GM12878 (cell line): ENCODE measurements at regions not wholly inside any gene's neighbourhood (a gene's known extent, or its start where the extent isn't known, plus 50 kb on each side); places are given as distances from the start of the nearest gene placed in this dataset.

ENCODE experiments used
- ATAC-seq: fragments of 200-7000 bp; cut with Tn5 transposase; 3 replicates; pipeline ENCODE4 v1.9.1; 2020; ENCODE audit warnings: mild to moderate bottlenecking, moderate library complexity
- BruUV-seq: library from RNA; stranded (reverse); fragments of 400-500 nt; replicated peaks from 2 replicates; lab custom pipeline; 2021; lab: Mats Ljungman, UMichigan
- CTCF ChIA-PET: fragments of 300-600 bp; sonication (Branson Sonifier 250); formaldehyde crosslinking; extraction: SDS; loops from one replicate; lab custom pipeline; 2021; ENCODE audit warnings: inconsistent platforms; lab: Yijun Ruan, JAX
- POLR2A ChIA-PET: fragments of 350-600 bp; formaldehyde crosslinking; extraction: SDS; loops from one replicate; lab custom pipeline; 2021; ENCODE audit warnings: inconsistent platforms; lab: Charles Lee
- RAD21 ChIA-PET: fragments of 300-600 bp; sonication (Branson Sonifier 250); formaldehyde crosslinking; loops from one replicate; lab custom pipeline; 2023; ENCODE audit warnings: antibody characterized with exemption; ENCODE audit not compliant: unreplicated experiment; lab: Charles Lee
- SMC1A ChIA-PET: fragments of 300-600 bp; sonication (Branson Sonifier 250); formaldehyde crosslinking; loops from one replicate; lab custom pipeline; 2023; ENCODE audit not compliant: unreplicated experiment, uncharacterized antibody; lab: Charles Lee
- DNase-seq: peaks from one replicate; pipeline ENCODE4 v3.0.0-alpha.2; 2011; ENCODE audit warnings: low read depth, low spot score
- FAIRE-seq: peaks from 3 replicates; lab custom pipeline; 2011; peaks lifted over from hg19 to GRCh38; lab: Jason Lieb, UNC
- H2AFZ ChIP-seq: 2 replicates; pipeline ENCODE4 v1.6.0; 2011; ENCODE audit warnings: low read depth, low read length, control low read depth; ENCODE audit not compliant: control insufficient read depth
- H3K27ac ChIP-seq: 2 replicates; pipeline ENCODE4 v1.5.1; 2011; ENCODE audit warnings: control low read depth; ENCODE audit not compliant: control insufficient read depth, insufficient read depth
- H3K27me3 ChIP-seq, 2 experiments: replicated peaks in 1 of 2; 2 replicates each; pipeline versions ENCODE4 v1.6.0 to v1.6.1; 2011; ENCODE audit warnings: low read length in 1 of 2; ENCODE audit not compliant: control insufficient read depth in 2 of 2, insufficient read depth in 2 of 2
- H3K36me3 ChIP-seq, 2 experiments: 2 replicates each; pipeline ENCODE4 v1.5.1; 2011; ENCODE audit warnings: low read length in 1 of 2; ENCODE audit not compliant: control insufficient read depth in 2 of 2, insufficient read depth in 2 of 2
- H3K4me1 ChIP-seq: 2 replicates; pipeline ENCODE4 v1.6.1; 2011; ENCODE audit warnings: mild to moderate bottlenecking, low read length, moderate library complexity, mixed read lengths; ENCODE audit not compliant: control insufficient read depth, insufficient read depth
- H3K4me2 ChIP-seq: 2 replicates; pipeline ENCODE4 v1.6.0; 2011; ENCODE audit warnings: control low read depth; ENCODE audit not compliant: control insufficient read depth, insufficient read depth
- H3K4me3 ChIP-seq: fragments of 200-600 bp; sonication (generic); 2 replicates; pipeline ENCODE4 v1.5.1; 2016
- H3K79me2 ChIP-seq: 2 replicates; pipeline ENCODE4 v1.6.0; 2011; ENCODE audit warnings: low read length; ENCODE audit not compliant: control insufficient read depth, insufficient read depth
- H3K9ac ChIP-seq: 2 replicates; pipeline ENCODE4 v1.8.0; 2011; ENCODE audit warnings: low read length, control low read depth, mixed read lengths; ENCODE audit not compliant: control insufficient read depth, insufficient read depth
- H3K9me3 ChIP-seq: replicated peaks from 3 replicates; pipeline ENCODE4 v1.5.1; 2011; ENCODE audit warnings: mild to moderate bottlenecking, low read length; ENCODE audit not compliant: control insufficient read depth, insufficient read depth
- H4K20me1 ChIP-seq: 2 replicates; pipeline ENCODE4 v1.6.0; 2011; ENCODE audit not compliant: control insufficient read depth, insufficient read depth
- CBX3 ChIP-seq: fragments of 200-600 bp; sonication (generic); IDR thresholded peaks from 2 replicates; pipeline ENCODE4 v1.6.1; 2016; ENCODE audit warnings: low read depth, borderline replicate concordance
- CHD4 ChIP-seq: fragments of 200-600 bp; sonication (generic); IDR thresholded peaks from 2 replicates; pipeline ENCODE4 v1.6.1; 2016; ENCODE audit warnings: mild to moderate bottlenecking
- EP300 ChIP-seq, 2 experiments: fragments of 150-350 bp in 1 of 2; IDR thresholded peaks; 2 replicates each; pipeline ENCODE4 v1.6.1; 2011 to 2012; ENCODE audit warnings: low read depth in 2 of 2, low read length in 2 of 2, borderline replicate concordance in 1 of 2, improper control_type of control experiment in 1 of 2, inconsistent platforms in 1 of 2; ENCODE audit not compliant: control insufficient read depth in 1 of 2
- KDM1A ChIP-seq: fragments of 200-600 bp; sonication (generic); IDR thresholded peaks from 2 replicates; pipeline ENCODE4 v1.6.1; 2016; ENCODE audit warnings: borderline replicate concordance
- STAT3 ChIP-seq: IDR thresholded peaks from 2 replicates; pipeline ENCODE4 v1.6.1; 2011; ENCODE audit warnings: low read depth, low read length, improper control_type of control experiment
- WGBS: methylation state at CpG from one replicate; pipeline ENCODE4 v1.1.6; 2016; ENCODE audit warnings: low lambda C conversion rate; ENCODE audit not compliant: insufficient replicate concordance, insufficient coverage; ENCODE audit errors: missing lambda C conversion rate; 5-methylcytosine and 5-hydroxymethylcytosine counted together
- in situ Hi-C: fragments of 300-500 bp; cut with MboI; formaldehyde crosslinking; loops from 9 replicates; pipeline ENCODE4 v1.14.3; 2018; ENCODE audit warnings: mixed read lengths
- intact Hi-C: fragments of 100-400 bp; cut with micrococcal nuclease; formaldehyde crosslinking; loops from one replicate; pipeline ENCODE4 v1.14.2; 2022; ENCODE audit not compliant: unreplicated experiment
- TF ChIP-seq, protein P1 (sequence below): IDR thresholded peaks from 2 replicates; pipeline ENCODE4 v1.6.1; 2011; ENCODE audit warnings: low read depth, mild to moderate bottlenecking, low read length, moderate library complexity, borderline replicate concordance; ENCODE audit errors: extremely low read depth
- TF ChIP-seq, protein P2 (sequence below), 3 experiments: IDR thresholded peaks in 2 of 3; conservative IDR thresholded peaks in 1 of 3; 2 replicates each; pipeline ENCODE4 v1.5.1; 2011; ENCODE audit warnings: low read depth in 3 of 3, low read length in 3 of 3, mild to moderate bottlenecking in 3 of 3, control low read depth in 2 of 3, moderate library complexity in 2 of 3, inconsistent platforms in 1 of 3, mixed read lengths in 1 of 3; ENCODE audit not compliant: control insufficient read depth in 2 of 3, insufficient read depth in 1 of 3; ENCODE audit errors: extremely low read depth in 1 of 3
- TF ChIP-seq, protein P3 (sequence below): fragments of 150-350 bp; IDR thresholded peaks from 2 replicates; pipeline ENCODE4 v1.6.1; 2014; ENCODE audit warnings: mild to moderate bottlenecking, low read depth, low read length
- TF ChIP-seq, protein P4 (sequence below): fragments of 450-650 bp; formaldehyde crosslinking; IDR thresholded peaks from 2 replicates; pipeline ENCODE4 v1.5.0; 2022; ENCODE audit warnings: mild to moderate bottlenecking, missing genetic modification characterization
- TF ChIP-seq, protein P5 (sequence below): IDR thresholded peaks from 2 replicates; pipeline ENCODE4 v1.6.1; 2012; ENCODE audit warnings: low read depth, low read length, improper control_type of control experiment

DNA sequence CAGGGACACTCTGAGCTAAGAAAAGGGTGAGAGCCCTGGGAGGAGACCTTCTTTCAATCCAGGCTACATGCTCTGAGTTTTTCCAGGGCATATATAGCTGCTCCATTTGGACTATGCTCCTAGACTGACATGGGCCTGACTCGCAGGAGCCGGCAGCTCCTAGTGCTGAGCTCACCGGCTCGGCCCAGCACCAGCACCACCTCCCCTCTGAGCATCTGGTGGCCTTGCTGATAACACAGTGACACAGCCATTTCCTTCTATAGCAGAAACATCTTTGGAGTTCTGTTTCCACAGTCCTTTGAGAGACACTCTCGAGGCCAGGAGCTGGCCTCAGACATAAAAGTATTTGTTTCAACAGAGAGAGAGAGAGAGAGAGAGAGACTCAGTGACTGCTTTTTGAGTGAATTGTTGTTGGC lies 184.9 kb downstream of the TM9SF2 start:
- no peaks in the 10 kb centered on the region for H3K9me3 ChIP-seq
- CTCF ChIA-PET = interaction anchor here (1.2 to 1.6 kb wide), 2 partner anchors 30 to 418 kb away, joined by 3 to 5 read pairs; no protein-coding TSS in a partner anchor
- ATAC-seq (no peak), DNase-seq (no peak), FAIRE-seq (no peak)
- H3K36me3 ChIP-seq = no peaks in the 10 kb centered on the region
- no peaks in the 10 kb centered on the region for H3K79me2 ChIP-seq
- H4K20me1 ChIP-seq = no peaks in the 10 kb centered on the region
- no peak overlapping the region for H3K27ac ChIP-seq
- no peaks in the 10 kb centered on the region for H3K27me3 ChIP-seq
- RAD21 ChIA-PET = no interaction called here
- TF ChIP-seq, protein P1, sequence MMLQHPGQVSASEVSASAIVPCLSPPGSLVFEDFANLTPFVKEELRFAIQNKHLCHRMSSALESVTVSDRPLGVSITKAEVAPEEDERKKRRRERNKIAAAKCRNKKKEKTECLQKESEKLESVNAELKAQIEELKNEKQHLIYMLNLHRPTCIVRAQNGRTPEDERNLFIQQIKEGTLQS = no peak
- TF ChIP-seq STAT3 = no peak
- no peak for TF ChIP-seq CHD4
- TF ChIP-seq, protein P2, sequence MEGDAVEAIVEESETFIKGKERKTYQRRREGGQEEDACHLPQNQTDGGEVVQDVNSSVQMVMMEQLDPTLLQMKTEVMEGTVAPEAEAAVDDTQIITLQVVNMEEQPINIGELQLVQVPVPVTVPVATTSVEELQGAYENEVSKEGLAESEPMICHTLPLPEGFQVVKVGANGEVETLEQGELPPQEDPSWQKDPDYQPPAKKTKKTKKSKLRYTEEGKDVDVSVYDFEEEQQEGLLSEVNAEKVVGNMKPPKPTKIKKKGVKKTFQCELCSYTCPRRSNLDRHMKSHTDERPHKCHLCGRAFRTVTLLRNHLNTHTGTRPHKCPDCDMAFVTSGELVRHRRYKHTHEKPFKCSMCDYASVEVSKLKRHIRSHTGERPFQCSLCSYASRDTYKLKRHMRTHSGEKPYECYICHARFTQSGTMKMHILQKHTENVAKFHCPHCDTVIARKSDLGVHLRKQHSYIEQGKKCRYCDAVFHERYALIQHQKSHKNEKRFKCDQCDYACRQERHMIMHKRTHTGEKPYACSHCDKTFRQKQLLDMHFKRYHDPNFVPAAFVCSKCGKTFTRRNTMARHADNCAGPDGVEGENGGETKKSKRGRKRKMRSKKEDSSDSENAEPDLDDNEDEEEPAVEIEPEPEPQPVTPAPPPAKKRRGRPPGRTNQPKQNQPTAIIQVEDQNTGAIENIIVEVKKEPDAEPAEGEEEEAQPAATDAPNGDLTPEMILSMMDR (IDR thresholded peaks at IDR 0.05 in 2 of 3, conservative IDR thresholded peaks at IDR 0.05 in 1 of 3; ENCODE audit: control insufficient read depth in 2 of 3, extremely low read depth in 1 of 3, insufficient read depth in 1 of 3, low read depth in 3 of 3, low read length in 3 of 3) = no peak
- TF ChIP-seq, protein P3, sequence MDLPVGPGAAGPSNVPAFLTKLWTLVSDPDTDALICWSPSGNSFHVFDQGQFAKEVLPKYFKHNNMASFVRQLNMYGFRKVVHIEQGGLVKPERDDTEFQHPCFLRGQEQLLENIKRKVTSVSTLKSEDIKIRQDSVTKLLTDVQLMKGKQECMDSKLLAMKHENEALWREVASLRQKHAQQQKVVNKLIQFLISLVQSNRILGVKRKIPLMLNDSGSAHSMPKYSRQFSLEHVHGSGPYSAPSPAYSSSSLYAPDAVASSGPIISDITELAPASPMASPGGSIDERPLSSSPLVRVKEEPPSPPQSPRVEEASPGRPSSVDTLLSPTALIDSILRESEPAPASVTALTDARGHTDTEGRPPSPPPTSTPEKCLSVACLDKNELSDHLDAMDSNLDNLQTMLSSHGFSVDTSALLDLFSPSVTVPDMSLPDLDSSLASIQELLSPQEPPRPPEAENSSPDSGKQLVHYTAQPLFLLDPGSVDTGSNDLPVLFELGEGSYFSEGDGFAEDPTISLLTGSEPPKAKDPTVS = no peak
- TF ChIP-seq, protein P4, sequence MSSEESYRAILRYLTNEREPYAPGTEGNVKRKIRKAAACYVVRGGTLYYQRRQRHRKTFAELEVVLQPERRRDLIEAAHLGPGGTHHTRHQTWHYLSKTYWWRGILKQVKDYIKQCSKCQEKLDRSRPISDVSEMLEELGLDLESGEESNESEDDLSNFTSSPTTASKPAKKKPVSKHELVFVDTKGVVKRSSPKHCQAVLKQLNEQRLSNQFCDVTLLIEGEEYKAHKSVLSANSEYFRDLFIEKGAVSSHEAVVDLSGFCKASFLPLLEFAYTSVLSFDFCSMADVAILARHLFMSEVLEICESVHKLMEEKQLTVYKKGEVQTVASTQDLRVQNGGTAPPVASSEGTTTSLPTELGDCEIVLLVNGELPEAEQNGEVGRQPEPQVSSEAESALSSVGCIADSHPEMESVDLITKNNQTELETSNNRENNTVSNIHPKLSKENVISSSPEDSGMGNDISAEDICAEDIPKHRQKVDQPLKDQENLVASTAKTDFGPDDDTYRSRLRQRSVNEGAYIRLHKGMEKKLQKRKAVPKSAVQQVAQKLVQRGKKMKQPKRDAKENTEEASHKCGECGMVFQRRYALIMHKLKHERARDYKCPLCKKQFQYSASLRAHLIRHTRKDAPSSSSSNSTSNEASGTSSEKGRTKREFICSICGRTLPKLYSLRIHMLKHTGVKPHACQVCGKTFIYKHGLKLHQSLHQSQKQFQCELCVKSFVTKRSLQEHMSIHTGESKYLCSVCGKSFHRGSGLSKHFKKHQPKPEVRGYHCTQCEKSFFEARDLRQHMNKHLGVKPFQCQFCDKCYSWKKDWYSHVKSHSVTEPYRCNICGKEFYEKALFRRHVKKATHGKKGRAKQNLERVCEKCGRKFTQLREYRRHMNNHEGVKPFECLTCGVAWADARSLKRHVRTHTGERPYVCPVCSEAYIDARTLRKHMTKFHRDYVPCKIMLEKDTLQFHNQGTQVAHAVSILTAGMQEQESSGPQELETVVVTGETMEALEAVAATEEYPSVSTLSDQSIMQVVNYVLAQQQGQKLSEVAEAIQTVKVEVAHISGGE = no peak
- TF ChIP-seq KDM1A = no peak
- TF ChIP-seq EP300 (IDR thresholded peaks at IDR 0.05; ENCODE audit: borderline replicate concordance in 1 of 2, control insufficient read depth in 1 of 2, low read depth in 2 of 2, low read length in 2 of 2) = no peak
- TF ChIP-seq CBX3 = no peak
- TF ChIP-seq, protein P5, sequence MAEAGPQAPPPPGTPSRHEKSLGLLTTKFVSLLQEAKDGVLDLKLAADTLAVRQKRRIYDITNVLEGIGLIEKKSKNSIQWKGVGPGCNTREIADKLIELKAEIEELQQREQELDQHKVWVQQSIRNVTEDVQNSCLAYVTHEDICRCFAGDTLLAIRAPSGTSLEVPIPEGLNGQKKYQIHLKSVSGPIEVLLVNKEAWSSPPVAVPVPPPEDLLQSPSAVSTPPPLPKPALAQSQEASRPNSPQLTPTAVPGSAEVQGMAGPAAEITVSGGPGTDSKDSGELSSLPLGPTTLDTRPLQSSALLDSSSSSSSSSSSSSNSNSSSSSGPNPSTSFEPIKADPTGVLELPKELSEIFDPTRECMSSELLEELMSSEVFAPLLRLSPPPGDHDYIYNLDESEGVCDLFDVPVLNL = no peak
- H3K4me3 ChIP-seq = no peak overlapping the region
- intact Hi-C loops = no loop called here
- no peaks in the 10 kb centered on the region for H3K4me1 ChIP-seq
- in situ Hi-C loops = no loop called here
- 79% methylated on average over 5 of the region's 5 CpGs for WGBS
- POLR2A ChIA-PET = no interaction called here
- no peak overlapping the region for H2AFZ ChIP-seq
- no peak overlapping the region for H3K9ac ChIP-seq
- SMC1A ChIA-PET = interaction anchor here (1.3 to 1.5 kb wide), 2 partner anchors 13 to 158 kb away, joined by 3 read pairs; no protein-coding TSS in a partner anchor
- H3K4me2 ChIP-seq = no peak overlapping the region
- BruUV-seq = no TSS peak
